HFFc6 (cell line): ENCODE measurements at regions not wholly inside any gene's neighbourhood (a gene's known extent, or its start where the extent isn't known, plus 50 kb on each side); places are given as distances from the start of the nearest gene placed in this dataset.

Source experiments
- DNase-seq: peaks from one replicate; pipeline ENCODE4 v3.0.0-alpha.2; 2018
- H3K27ac Mint-ChIP-seq: 2 replicates; pipeline ENCODE4 v1.8.0; 2020; ENCODE audit warnings: mild to moderate bottlenecking, mixed read lengths
- H3K27me3 Mint-ChIP-seq: 2 replicates; pipeline ENCODE4 v1.8.0; 2021; ENCODE audit warnings: mild to moderate bottlenecking, moderate library complexity, mixed read lengths; ENCODE audit not compliant: insufficient read depth
- H3K36me3 Mint-ChIP-seq: 2 replicates; pipeline ENCODE4 v1.8.0; 2021; ENCODE audit warnings: low read depth, mixed read lengths
- H3K4me1 Mint-ChIP-seq: 2 replicates; pipeline ENCODE4 v1.8.0; 2020; ENCODE audit warnings: low read depth, mixed read lengths
- H3K4me3 Mint-ChIP-seq: 2 replicates; pipeline ENCODE4 v1.8.0; 2020; ENCODE audit warnings: mild to moderate bottlenecking, moderate library complexity, mixed read lengths
- H3K9me3 Mint-ChIP-seq: 2 replicates; pipeline ENCODE4 v1.8.0; 2020; ENCODE audit warnings: mild to moderate bottlenecking, mixed read lengths
- CTCF ChIP-seq: fragments of 200-600 bp; sonication (generic); IDR thresholded peaks from 2 replicates; pipeline ENCODE4 v1.5.0; 2021; ENCODE audit warnings: antibody characterized with exemption, mild to moderate bottlenecking

- H3K36me3 Mint-ChIP-seq, result no peaks in the 10 kb centered on the region
- H3K4me3 Mint-ChIP-seq, result no peak overlapping the region
- no peak for TF ChIP-seq CTCF
- H3K27me3 Mint-ChIP-seq, result no peaks in the 10 kb centered on the region; the same call in 1 of the 2 replicates
- H3K27ac Mint-ChIP-seq, result no peak overlapping the region
- H3K9me3 Mint-ChIP-seq, result peaks cover 36% of the 10 kb centered on the region
- no peak for DNase-seq
- no peaks in the 10 kb centered on the region for H3K4me1 Mint-ChIP-seq
Measured at GRCh38 chr6:90936286-90936685, 349.4 kb upstream of the MAP3K7 start.

GRCh38 chr6:90934966-90935365 lies 348.1 kb upstream of the MAP3K7 start:
- TF ChIP-seq CTCF, result no peak
- H3K4me3 Mint-ChIP-seq, result no peak overlapping the region
- H3K27ac Mint-ChIP-seq, result no peak overlapping the region
- no peaks in the 10 kb centered on the region for H3K36me3 Mint-ChIP-seq
- H3K27me3 Mint-ChIP-seq, result no peaks in the 10 kb centered on the region; the same call in 1 of the 2 replicates
- H3K4me1 Mint-ChIP-seq, result no peaks in the 10 kb centered on the region
- peaks cover 36% of the 10 kb centered on the region for H3K9me3 Mint-ChIP-seq
- DNase-seq, result no peak

GRCh38 chr6:90934081-90934480 lies 347.2 kb upstream of the MAP3K7 start:
- no peaks in the 10 kb centered on the region for H3K36me3 Mint-ChIP-seq
- no peak overlapping the region for H3K27ac Mint-ChIP-seq
- H3K4me3 Mint-ChIP-seq, result no peak overlapping the region
- no peaks in the 10 kb centered on the region for H3K4me1 Mint-ChIP-seq
- H3K9me3 Mint-ChIP-seq, result peaks cover 36% of the 10 kb centered on the region
- H3K27me3 Mint-ChIP-seq, result no peaks in the 10 kb centered on the region; the same call in 1 of the 2 replicates
- TF ChIP-seq CTCF, result no peak
- DNase-seq, result no peak

- no peaks in the 10 kb centered on the region; the same call in 1 of the 2 replicates for H3K27me3 Mint-ChIP-seq
- DNase-seq, result no peak
- H3K4me1 Mint-ChIP-seq, result no peaks in the 10 kb centered on the region
- no peaks in the 10 kb centered on the region for H3K36me3 Mint-ChIP-seq
- no peak overlapping the region for H3K27ac Mint-ChIP-seq
- H3K4me3 Mint-ChIP-seq, result no peak overlapping the region
- no peak for TF ChIP-seq CTCF
- peaks cover 36% of the 10 kb centered on the region for H3K9me3 Mint-ChIP-seq
Measured at GRCh38 chr6:90932351-90932750, 345.5 kb upstream of the MAP3K7 start.

- no peak for DNase-seq
- no peaks in the 10 kb centered on the region; the same call in 1 of the 2 replicates for H3K27me3 Mint-ChIP-seq
- no peaks in the 10 kb centered on the region for H3K4me1 Mint-ChIP-seq
- H3K9me3 Mint-ChIP-seq, result peaks cover 22% of the 10 kb centered on the region
- no peaks in the 10 kb centered on the region for H3K36me3 Mint-ChIP-seq
- no peak overlapping the region for H3K27ac Mint-ChIP-seq
- TF ChIP-seq CTCF, result no peak
- no peak overlapping the region for H3K4me3 Mint-ChIP-seq
Measured at GRCh38 chr6:90928051-90928450, 341.2 kb upstream of the MAP3K7 start.

GRCh38 chr6:90925726-90926125 lies 338.9 kb upstream of the MAP3K7 start:
- Mint-ChIP-seq H3K4me3 (no peak overlapping the region), H3K4me1 (no peaks in the 10 kb centered on the region), H3K9me3 (peaks cover 12% of the 10 kb centered on the region; the same call in 1 of the 2 replicates), H3K36me3 (no peaks in the 10 kb centered on the region), H3K27ac (no peak overlapping the region), H3K27me3 (no peaks in the 10 kb centered on the region; the same call in 1 of the 2 replicates)
- no peak for TF ChIP-seq CTCF
- DNase-seq, result no peak
